ENCODE measurements at regions not wholly inside any gene's neighbourhood (a gene's known extent, or its start where the extent isn't known, plus 50 kb on each side); places are given as distances from the start of the nearest gene placed in this dataset.

DNA sequence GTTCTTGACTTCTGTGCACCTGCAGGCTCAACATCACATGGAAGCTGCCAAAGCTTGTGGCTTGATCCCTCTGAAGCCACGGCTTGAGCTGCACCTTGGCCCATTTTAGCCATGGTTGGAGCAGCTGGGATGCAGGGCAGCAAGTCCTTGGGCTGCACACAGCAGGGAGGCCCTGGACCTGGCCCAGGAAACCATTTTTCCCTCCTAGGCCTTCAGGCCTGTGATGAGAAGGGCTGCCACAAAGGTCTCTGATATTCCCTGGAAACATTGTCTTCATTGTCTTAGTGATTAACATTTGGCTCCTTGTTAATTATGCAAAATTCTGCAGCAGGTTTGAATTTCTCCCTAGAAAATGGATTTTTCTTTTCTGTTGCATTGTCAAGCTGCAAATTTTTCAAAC lies 394.1 kb upstream of the FAR2 start:
- TF ChIP-seq YY1 (tag by site-specific recombination; IDR thresholded peaks at IDR 0.05) (no peak), GLI4 (tag by site-specific recombination; IDR thresholded peaks at IDR 0.05) (no peak), ZNF24 (tag by site-specific recombination; IDR thresholded peaks at IDR 0.05) (no peak), ZBTB8A (tag by site-specific recombination; IDR thresholded peaks at IDR 0.05) (no peak)
- TF ChIP-seq, protein P1, sequence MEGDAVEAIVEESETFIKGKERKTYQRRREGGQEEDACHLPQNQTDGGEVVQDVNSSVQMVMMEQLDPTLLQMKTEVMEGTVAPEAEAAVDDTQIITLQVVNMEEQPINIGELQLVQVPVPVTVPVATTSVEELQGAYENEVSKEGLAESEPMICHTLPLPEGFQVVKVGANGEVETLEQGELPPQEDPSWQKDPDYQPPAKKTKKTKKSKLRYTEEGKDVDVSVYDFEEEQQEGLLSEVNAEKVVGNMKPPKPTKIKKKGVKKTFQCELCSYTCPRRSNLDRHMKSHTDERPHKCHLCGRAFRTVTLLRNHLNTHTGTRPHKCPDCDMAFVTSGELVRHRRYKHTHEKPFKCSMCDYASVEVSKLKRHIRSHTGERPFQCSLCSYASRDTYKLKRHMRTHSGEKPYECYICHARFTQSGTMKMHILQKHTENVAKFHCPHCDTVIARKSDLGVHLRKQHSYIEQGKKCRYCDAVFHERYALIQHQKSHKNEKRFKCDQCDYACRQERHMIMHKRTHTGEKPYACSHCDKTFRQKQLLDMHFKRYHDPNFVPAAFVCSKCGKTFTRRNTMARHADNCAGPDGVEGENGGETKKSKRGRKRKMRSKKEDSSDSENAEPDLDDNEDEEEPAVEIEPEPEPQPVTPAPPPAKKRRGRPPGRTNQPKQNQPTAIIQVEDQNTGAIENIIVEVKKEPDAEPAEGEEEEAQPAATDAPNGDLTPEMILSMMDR (tag by site-specific recombination; IDR thresholded peaks at IDR 0.05) = no peak
- TF ChIP-seq, protein P2, sequence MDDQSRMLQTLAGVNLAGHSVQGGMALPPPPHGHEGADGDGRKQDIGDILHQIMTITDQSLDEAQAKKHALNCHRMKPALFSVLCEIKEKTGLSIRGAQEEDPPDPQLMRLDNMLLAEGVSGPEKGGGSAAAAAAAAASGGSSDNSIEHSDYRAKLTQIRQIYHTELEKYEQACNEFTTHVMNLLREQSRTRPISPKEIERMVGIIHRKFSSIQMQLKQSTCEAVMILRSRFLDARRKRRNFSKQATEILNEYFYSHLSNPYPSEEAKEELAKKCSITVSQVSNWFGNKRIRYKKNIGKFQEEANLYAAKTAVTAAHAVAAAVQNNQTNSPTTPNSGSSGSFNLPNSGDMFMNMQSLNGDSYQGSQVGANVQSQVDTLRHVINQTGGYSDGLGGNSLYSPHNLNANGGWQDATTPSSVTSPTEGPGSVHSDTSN (CRISPR knock-in tag; IDR thresholded peaks at IDR 0.05) = no peak
- TF ChIP-seq, protein P3, sequence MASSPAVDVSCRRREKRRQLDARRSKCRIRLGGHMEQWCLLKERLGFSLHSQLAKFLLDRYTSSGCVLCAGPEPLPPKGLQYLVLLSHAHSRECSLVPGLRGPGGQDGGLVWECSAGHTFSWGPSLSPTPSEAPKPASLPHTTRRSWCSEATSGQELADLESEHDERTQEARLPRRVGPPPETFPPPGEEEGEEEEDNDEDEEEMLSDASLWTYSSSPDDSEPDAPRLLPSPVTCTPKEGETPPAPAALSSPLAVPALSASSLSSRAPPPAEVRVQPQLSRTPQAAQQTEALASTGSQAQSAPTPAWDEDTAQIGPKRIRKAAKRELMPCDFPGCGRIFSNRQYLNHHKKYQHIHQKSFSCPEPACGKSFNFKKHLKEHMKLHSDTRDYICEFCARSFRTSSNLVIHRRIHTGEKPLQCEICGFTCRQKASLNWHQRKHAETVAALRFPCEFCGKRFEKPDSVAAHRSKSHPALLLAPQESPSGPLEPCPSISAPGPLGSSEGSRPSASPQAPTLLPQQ (tag by site-specific recombination; IDR thresholded peaks at IDR 0.05) = no peak

All from HEK293 (cell line).